Right atrium auricular region (tissue), 2 donors: ENCODE measurements at regions not wholly inside any gene's neighbourhood (a gene's known extent, or its start where the extent isn't known, plus 50 kb on each side); places are given as distances from the start of the nearest gene placed in this dataset.

Experiments used
- DNase-seq: peaks from one replicate; pipeline ENCODE4 v3.0.0-alpha.2; 2019; ENCODE audit warnings: low spot score
- H3K27ac ChIP-seq, 2 donors: fragments of 200-600 bp; sonication (generic); 1 replicate in 1 of 2; 2 replicates in 1 of 2; pipeline ENCODE4 v1.5.1; 2016 to 2019
- H3K27me3 ChIP-seq, 2 donors: fragments of 200-600 bp; sonication (generic); one replicate each; pipeline versions ENCODE4 v1.5.1 to v1.6.0; 2017 to 2019
- H3K36me3 ChIP-seq: fragments of 200-600 bp; sonication (generic); one replicate; pipeline ENCODE4 v1.5.1; 2016
- H3K4me1 ChIP-seq, 2 donors: fragments of 200-600 bp; sonication (generic); one replicate each; pipeline versions ENCODE4 v1.5.1 to v1.6.0; 2017 to 2019
- H3K4me3 ChIP-seq, 2 donors: fragments of 200-600 bp; sonication (generic); 1 replicate in 1 of 2; 2 replicates in 1 of 2; pipeline ENCODE4 v1.5.1; 2017 to 2019; ENCODE audit warnings: mild to moderate bottlenecking in 1 of 2, moderate library complexity in 1 of 2
- H3K9me3 ChIP-seq, 2 donors: fragments of 200-600 bp; sonication (generic); one replicate each; pipeline ENCODE4 v1.5.1; 2019
- TF ChIP-seq, protein P1 (sequence below), 2 donors: fragments of 200-600 bp; sonication (generic); IDR thresholded peaks; one replicate each; pipeline ENCODE4 v1.5.1; 2019; ENCODE audit warnings: antibody characterized with exemption in 2 of 2

DNA sequence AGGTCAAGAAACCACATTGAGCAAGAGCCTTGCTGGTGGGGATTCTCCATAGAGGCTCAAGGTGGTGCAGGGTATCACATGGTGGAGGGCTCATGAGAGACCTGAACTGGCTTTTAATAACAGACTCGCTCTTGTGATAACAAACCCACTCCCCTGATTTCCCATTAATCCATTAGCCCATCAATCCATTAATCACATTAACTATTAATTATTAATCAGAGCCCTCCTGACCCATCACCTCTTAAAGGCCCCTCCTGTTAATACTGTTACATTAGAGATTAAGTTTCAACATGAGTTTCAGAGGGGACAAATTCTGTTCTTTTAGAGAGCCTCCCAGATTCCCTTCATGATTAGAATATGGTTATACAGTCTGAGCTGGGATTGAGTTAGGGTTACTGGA is 61.8 kb downstream of the IER5 start:
- H3K27ac ChIP-seq, result peak overlapping the region; percentile 82 to 96
- peak overlapping the region in 1 of 2 donors; percentile 21 for H3K4me3 ChIP-seq
- DNase-seq, result no peak
- H3K9me3 ChIP-seq, result peaks cover 0 to 4% of the 10 kb centered on the region in 2 donors
- H3K27me3 ChIP-seq, result no peaks in the 10 kb centered on the region
- TF ChIP-seq, protein P1, sequence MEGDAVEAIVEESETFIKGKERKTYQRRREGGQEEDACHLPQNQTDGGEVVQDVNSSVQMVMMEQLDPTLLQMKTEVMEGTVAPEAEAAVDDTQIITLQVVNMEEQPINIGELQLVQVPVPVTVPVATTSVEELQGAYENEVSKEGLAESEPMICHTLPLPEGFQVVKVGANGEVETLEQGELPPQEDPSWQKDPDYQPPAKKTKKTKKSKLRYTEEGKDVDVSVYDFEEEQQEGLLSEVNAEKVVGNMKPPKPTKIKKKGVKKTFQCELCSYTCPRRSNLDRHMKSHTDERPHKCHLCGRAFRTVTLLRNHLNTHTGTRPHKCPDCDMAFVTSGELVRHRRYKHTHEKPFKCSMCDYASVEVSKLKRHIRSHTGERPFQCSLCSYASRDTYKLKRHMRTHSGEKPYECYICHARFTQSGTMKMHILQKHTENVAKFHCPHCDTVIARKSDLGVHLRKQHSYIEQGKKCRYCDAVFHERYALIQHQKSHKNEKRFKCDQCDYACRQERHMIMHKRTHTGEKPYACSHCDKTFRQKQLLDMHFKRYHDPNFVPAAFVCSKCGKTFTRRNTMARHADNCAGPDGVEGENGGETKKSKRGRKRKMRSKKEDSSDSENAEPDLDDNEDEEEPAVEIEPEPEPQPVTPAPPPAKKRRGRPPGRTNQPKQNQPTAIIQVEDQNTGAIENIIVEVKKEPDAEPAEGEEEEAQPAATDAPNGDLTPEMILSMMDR (IDR thresholded peaks at IDR 0.05), result no peak
- no peaks in the 10 kb centered on the region for H3K36me3 ChIP-seq
- H3K4me1 ChIP-seq, result peaks cover 0 to 35% of the 10 kb centered on the region in 2 donors

DNA sequence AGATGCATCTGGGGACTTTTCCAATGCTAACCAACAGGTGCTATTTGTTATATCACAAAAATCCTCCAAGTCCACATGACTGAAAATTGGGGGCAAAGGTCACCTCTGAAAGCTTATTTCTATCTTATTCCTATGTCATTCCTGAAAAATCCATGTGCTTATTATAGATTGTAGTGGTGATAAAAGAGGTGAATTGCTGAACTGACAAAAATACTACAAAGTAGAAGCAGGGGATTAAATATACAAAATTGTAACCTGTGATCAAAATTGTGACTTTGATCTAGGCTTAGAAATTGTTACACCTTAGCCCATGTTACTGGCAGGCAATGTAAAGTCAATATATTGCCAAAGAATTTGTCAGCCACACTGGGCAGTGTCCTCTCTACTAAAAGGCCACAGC is 62.3 kb downstream of the IER5 start:
- no peaks in the 10 kb centered on the region for H3K36me3 ChIP-seq
- DNase-seq, result no peak
- H3K4me3 ChIP-seq, result peak overlapping the region in 1 of 2 donors; percentile 15
- no peaks in the 10 kb centered on the region for H3K27me3 ChIP-seq
- peak overlapping the region; percentile 82 to 96 for H3K27ac ChIP-seq
- H3K4me1 ChIP-seq, result peaks cover 0 to 35% of the 10 kb centered on the region in 2 donors
- TF ChIP-seq, protein P1 (IDR thresholded peaks at IDR 0.05), result no peak
- H3K9me3 ChIP-seq, result peaks cover 0 to 4% of the 10 kb centered on the region in 2 donors

DNA sequence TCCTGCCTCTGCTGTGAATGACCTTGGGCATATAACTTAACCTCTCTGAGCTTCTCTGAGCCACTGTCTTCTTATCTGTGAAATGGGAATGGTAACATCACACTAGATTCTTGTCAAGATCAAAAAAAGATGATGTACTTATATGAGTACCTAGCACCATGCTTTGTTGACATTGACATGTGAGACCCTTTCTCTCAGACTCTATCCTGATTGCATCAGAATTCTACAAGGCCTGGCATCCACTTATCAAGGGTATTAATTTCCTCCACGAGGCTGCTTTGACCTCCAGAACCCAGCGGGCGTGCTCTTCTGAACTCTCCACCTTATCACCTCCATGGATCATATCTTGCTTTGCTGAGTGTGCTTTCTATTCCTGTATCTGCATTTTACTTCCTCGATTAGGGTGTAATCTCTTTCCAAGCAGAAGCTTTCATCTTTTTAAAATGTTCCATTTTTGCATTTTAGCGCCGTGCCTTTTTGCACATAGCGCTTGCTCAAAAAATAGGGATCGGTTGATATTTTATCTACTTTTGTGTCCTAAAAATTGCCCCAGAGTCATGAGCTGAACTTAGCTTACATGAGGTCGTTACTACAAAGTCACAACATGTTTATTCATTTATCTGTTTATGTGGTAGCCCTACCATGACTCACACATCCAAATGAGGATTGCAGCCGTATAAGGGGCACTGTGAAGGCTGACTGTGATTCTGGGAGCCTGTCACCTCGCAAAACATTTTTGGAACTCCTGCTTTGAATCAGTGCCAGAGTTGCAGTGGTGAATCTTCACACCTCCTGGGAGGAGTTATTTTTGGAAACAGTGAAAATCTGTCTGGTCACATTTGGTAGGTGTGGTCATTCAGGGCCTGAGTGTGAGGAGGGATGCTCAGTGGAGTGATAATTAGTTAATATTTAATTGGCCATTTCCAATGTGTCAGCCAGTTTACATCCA is 63.2 kb downstream of the IER5 start:
- Histone ChIP-seq H3K27me3 (no peaks in the 10 kb centered on the region), H3K27ac (peak overlapping the region; percentile 87 to 96), H3K4me1 (peaks cover 0 to 35% of the 10 kb centered on the region in 2 donors), H3K9me3 (no peaks in the 10 kb centered on the region), H3K4me3 (no peak overlapping the region), H3K36me3 (no peaks in the 10 kb centered on the region)
- TF ChIP-seq, protein P1 (IDR thresholded peaks at IDR 0.05), result no peak
- no peak for DNase-seq

DNA sequence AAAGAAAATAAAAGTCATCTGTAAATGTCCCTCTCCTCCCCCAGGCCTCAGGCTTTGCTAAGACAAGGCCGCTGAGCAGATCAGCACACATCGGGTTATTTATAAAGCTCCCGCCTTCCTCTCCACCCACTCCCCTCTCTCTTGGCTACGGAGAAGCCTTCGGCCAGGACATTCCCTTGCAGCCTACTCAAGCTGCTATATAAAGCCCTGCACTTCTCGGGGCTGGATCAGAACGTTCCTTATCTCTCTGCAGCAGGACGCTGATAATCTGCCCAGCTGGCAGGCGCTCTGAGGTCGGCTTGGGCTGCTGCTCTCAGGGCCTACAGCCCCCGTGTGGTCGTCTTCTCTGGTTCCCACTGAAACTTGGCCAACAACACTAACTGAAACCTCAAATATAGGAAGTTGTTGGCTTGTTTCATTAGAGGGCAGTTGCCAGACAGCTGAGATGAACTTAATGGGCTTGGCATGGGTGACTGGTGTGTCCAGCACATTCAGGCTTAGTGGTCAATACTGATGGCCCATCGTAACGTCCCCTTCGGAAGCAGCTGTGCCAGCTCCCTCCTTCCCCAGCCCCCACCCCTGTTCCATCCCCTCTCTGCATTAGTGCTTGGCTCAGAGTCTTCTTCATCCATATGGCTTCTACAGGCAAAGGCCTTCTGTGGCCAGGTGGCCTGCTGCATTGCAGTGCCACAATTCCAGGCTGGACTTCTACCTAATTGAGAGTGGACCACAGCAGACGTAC is 64.6 kb downstream of the IER5 start:
- DNase-seq, result peak; percentile 90
- TF ChIP-seq, protein P1 (IDR thresholded peaks at IDR 0.05), result peak in 1 of 2 donors; percentile 55
- H3K27me3 ChIP-seq, result no peaks in the 10 kb centered on the region
- no peaks in the 10 kb centered on the region for H3K9me3 ChIP-seq
- H3K4me3 ChIP-seq, result no peak overlapping the region
- peak overlapping the region; percentile 87 to 96 for H3K27ac ChIP-seq
- peaks cover 0 to 35% of the 10 kb centered on the region in 2 donors for H3K4me1 ChIP-seq
- no peaks in the 10 kb centered on the region for H3K36me3 ChIP-seq

DNA sequence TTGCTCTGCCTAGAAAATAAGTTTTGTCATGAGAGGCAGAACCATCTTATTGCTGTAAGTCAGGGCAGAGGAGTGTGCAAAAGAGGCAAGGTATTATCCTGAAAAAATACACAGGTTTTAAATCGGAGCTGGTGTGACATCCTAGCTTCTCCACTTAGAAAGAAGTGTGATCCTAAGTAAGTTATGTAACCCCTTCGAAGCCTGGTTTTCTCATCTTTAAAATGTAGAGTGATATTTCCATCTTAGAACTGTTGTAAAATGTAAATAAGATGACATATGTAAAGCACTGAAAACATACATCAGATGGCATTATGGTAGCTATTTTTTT is 65.1 kb downstream of the IER5 start:
- Histone ChIP-seq H3K36me3 (no peaks in the 10 kb centered on the region), H3K4me3 (no peak overlapping the region), H3K27me3 (no peaks in the 10 kb centered on the region), H3K9me3 (no peaks in the 10 kb centered on the region), H3K4me1 (peaks cover 0 to 35% of the 10 kb centered on the region in 2 donors), H3K27ac (peak overlapping the region; percentile 87 to 96)
- TF ChIP-seq, protein P1 (IDR thresholded peaks at IDR 0.05), result no peak
- no peak for DNase-seq
